ENCODE measurements at regions not wholly inside any gene's neighbourhood (a gene's known extent, or its start where the extent isn't known, plus 50 kb on each side); places are given as distances from the start of the nearest gene placed in this dataset.

GRCh38 chr11:27931770-27932169 lies 176.2 kb downstream of the KIF18A start:
- H3K27ac Mint-ChIP-seq: no peak overlapping the region

GRCh38 chr11:27930946-27931345 lies 177.0 kb downstream of the KIF18A start:
- no CpG with 5 or more reads among the region's 1 CpG for WGBS (ENCODE audit: insufficient coverage)
- intact Hi-C loops (cut with micrococcal nuclease): no loop called here
- H3K36me3 Mint-ChIP-seq: no peaks in the 10 kb centered on the region

More at GRCh38 chr11:27931770-27932169, 176.2 kb downstream of the KIF18A start:
- peaks cover 5 to 21% (median 7%) of the 10 kb centered on the region in 7 donors for H3K9me3 Mint-ChIP-seq
- H3K36me3 Mint-ChIP-seq: no peaks in the 10 kb centered on the region
- no peaks in the 10 kb centered on the region for H3K4me1 Mint-ChIP-seq
- intact Hi-C loops (cut with micrococcal nuclease): no loop called here
- Histone ChIP-seq H4K20me1 (ENCODE audit: insufficient read depth, low read length) (no peaks in the 10 kb centered on the region), H3K27ac (ENCODE audit: low read depth in 1 of 2, low read length in 2 of 2) (no peak overlapping the region), H3K4me3 (replicated peaks in 1 of 3; ENCODE audit: low read depth in 2 of 3, low read length in 3 of 3) (no peak overlapping the region), H3K9me3 (replicated peaks in 1 of 2; ENCODE audit: control insufficient read depth in 1 of 2, insufficient read depth in 1 of 2, low read length in 2 of 2) (peaks cover 0 to 3% of the 10 kb centered on the region in 2 donors), H3K4me1 (ENCODE audit: control insufficient read depth in 1 of 2, insufficient read depth in 2 of 2, low read length in 2 of 2) (no peaks in the 10 kb centered on the region), H3K36me3 (replicated peaks in 1 of 2; ENCODE audit: control insufficient read depth in 1 of 2, insufficient read depth in 2 of 2, low read length in 2 of 2) (no peaks in the 10 kb centered on the region), H3K9ac (ENCODE audit: insufficient read depth, low read length, poor library complexity, severe bottlenecking) (no peak overlapping the region), H3K27me3 (ENCODE audit: control insufficient read depth in 2 of 2, insufficient read depth in 2 of 2, low read length in 2 of 2) (no peaks in the 10 kb centered on the region), H3K79me2 (ENCODE audit: insufficient read depth, low read length) (no peaks in the 10 kb centered on the region), H2AFZ (ENCODE audit: insufficient read depth, low read depth, low read length, poor library complexity, severe bottlenecking) (no peak overlapping the region), H3K4me2 (replicated peaks; ENCODE audit: extremely low read depth, low read length, poor library complexity, severe bottlenecking) (no peak overlapping the region)
- DNase-seq: no peak
- WGBS (ENCODE audit: insufficient coverage): 100% methylated on average over 1 of the region's 1 CpG
- peaks cover 0 to 1% (median 0%) of the 10 kb centered on the region in 3 donors for H3K27me3 Mint-ChIP-seq (ENCODE audit: low read depth in 3 of 3)
- H3K4me3 Mint-ChIP-seq: no peak overlapping the region
- TF ChIP-seq CTCF (IDR thresholded peaks at IDR 0.05): no peak

More at GRCh38 chr11:27930946-27931345, 177.0 kb downstream of the KIF18A start:
- no peak for DNase-seq
- Histone ChIP-seq H3K36me3 (replicated peaks in 1 of 2; ENCODE audit: control insufficient read depth in 1 of 2, insufficient read depth in 2 of 2, low read length in 2 of 2) (no peaks in the 10 kb centered on the region), H3K79me2 (ENCODE audit: insufficient read depth, low read length) (no peaks in the 10 kb centered on the region), H3K4me2 (replicated peaks; ENCODE audit: extremely low read depth, low read length, poor library complexity, severe bottlenecking) (no peak overlapping the region), H3K27me3 (ENCODE audit: control insufficient read depth in 2 of 2, insufficient read depth in 2 of 2, low read length in 2 of 2) (no peaks in the 10 kb centered on the region), H3K4me3 (replicated peaks in 1 of 3; ENCODE audit: low read depth in 2 of 3, low read length in 3 of 3) (no peak overlapping the region), H4K20me1 (ENCODE audit: insufficient read depth, low read length) (no peaks in the 10 kb centered on the region), H2AFZ (ENCODE audit: insufficient read depth, low read depth, low read length, poor library complexity, severe bottlenecking) (no peak overlapping the region), H3K9me3 (replicated peaks in 1 of 2; ENCODE audit: control insufficient read depth in 1 of 2, insufficient read depth in 1 of 2, low read length in 2 of 2) (peaks cover 0 to 3% of the 10 kb centered on the region in 2 donors), H3K4me1 (ENCODE audit: control insufficient read depth in 1 of 2, insufficient read depth in 2 of 2, low read length in 2 of 2) (no peaks in the 10 kb centered on the region), H3K9ac (ENCODE audit: insufficient read depth, low read length, poor library complexity, severe bottlenecking) (no peak overlapping the region), H3K27ac (ENCODE audit: low read depth in 1 of 2, low read length in 2 of 2) (no peak overlapping the region)
- no peak overlapping the region for H3K27ac Mint-ChIP-seq
- no peaks in the 10 kb centered on the region for H3K27me3 Mint-ChIP-seq (ENCODE audit: low read depth in 3 of 3)
- H3K4me1 Mint-ChIP-seq: no peaks in the 10 kb centered on the region
- H3K9me3 Mint-ChIP-seq: peaks cover 5 to 21% (median 6%) of the 10 kb centered on the region in 7 donors
- H3K4me3 Mint-ChIP-seq: no peak overlapping the region
- TF ChIP-seq CTCF (IDR thresholded peaks at IDR 0.05): no peak

Data from CD14-positive monocyte (primary cell).